HepG2 (cell line): ENCODE measurements at regions not wholly inside any gene's neighbourhood (a gene's known extent, or its start where the extent isn't known, plus 50 kb on each side); places are given as distances from the start of the nearest gene placed in this dataset.

ENCODE experiments used
- ATAC-seq: fragments of 200-7000 bp; cut with Tn5 transposase; 3 replicates; pipeline ENCODE4 v1.9.1; 2020; ENCODE audit warnings: mild to moderate bottlenecking, moderate library complexity
- BruUV-seq: library from RNA; stranded (reverse); fragments of 400-500 nt; replicated peaks from 2 replicates; lab custom pipeline; 2021; lab: Mats Ljungman, UMichigan
- CTCF ChIA-PET: fragments of 300-600 bp; formaldehyde crosslinking; extraction: SDS; loops from one replicate; lab custom pipeline; 2021; ENCODE audit warnings: low total read pairs, inconsistent platforms, low intra/inter-chr PET ratio; lab: Yijun Ruan, JAX
- POLR2A ChIA-PET: fragments of 350-600 bp; sonication (Branson Sonifier 250); formaldehyde crosslinking; loops from one replicate; lab custom pipeline; 2020; ENCODE audit warnings: antibody characterized with exemption, inconsistent platforms; lab: Yijun Ruan, JAX
- DNase-seq: peaks from one replicate; pipeline ENCODE4 v3.0.0-alpha.2; 2015; ENCODE audit warnings: low spot score
- FAIRE-seq: peaks from 3 replicates; lab custom pipeline; 2011; peaks lifted over from hg19 to GRCh38; lab: Jason Lieb, UNC
- H2AFZ ChIP-seq: one replicate; pipeline ENCODE4 v1.6.1; 2011; ENCODE audit warnings: low read length, inconsistent platforms
- H3K27ac ChIP-seq: fragments of 300-600 bp; 3 replicates; pipeline ENCODE4 v1.8.0; 2011; ENCODE audit warnings: mixed run types, mild to moderate bottlenecking, mixed read lengths, low read length, inconsistent platforms; ENCODE audit not compliant: insufficient read depth; ENCODE audit errors: extremely low read length
- H3K27me3 ChIP-seq, 2 experiments: fragments of 200-600 bp in 1 of 2; 2 replicates in 1 of 2; 3 replicates in 1 of 2; pipeline versions ENCODE4 v1.6.0 to v1.8.0; 2011; ENCODE audit warnings: low read length in 2 of 2, mild to moderate bottlenecking in 2 of 2, moderate library complexity in 2 of 2, inconsistent platforms in 1 of 2; ENCODE audit not compliant: insufficient read depth in 2 of 2, control insufficient read depth in 1 of 2
- H3K36me3 ChIP-seq, 2 experiments: fragments of 200-600 bp in 1 of 2; replicated peaks in 1 of 2; 2 replicates in 1 of 2; 3 replicates in 1 of 2; pipeline versions ENCODE4 v1.5.1 to v1.8.0; 2011; ENCODE audit warnings: low read length in 2 of 2, inconsistent platforms in 1 of 2; ENCODE audit not compliant: insufficient read depth in 2 of 2, control insufficient read depth in 1 of 2
- H3K4me1 ChIP-seq: 2 replicates; pipeline ENCODE4 v1.5.1; 2012; ENCODE audit warnings: low read length, inconsistent platforms; ENCODE audit not compliant: insufficient read depth
- H3K4me2 ChIP-seq: 2 replicates; pipeline ENCODE4 v1.6.0; 2011; ENCODE audit warnings: low read depth, low read length, inconsistent platforms
- H3K4me3 ChIP-seq, 3 experiments: fragments of 200-600 bp in 1 of 3; sonication (generic), shearing (Covaris generic) in 1 of 3; replicated peaks in 1 of 3; 2 replicates each; pipeline ENCODE4 v1.5.1; 2011 to 2016; ENCODE audit warnings: low read length in 3 of 3, inconsistent platforms in 2 of 3, low read depth in 2 of 3, mild to moderate bottlenecking in 2 of 3, control low read depth in 1 of 3, mixed read lengths in 1 of 3; ENCODE audit not compliant: insufficient read depth in 1 of 3
- H3K79me2 ChIP-seq: one replicate; pipeline ENCODE4 v1.6.1; 2011; ENCODE audit warnings: low read length, inconsistent platforms; ENCODE audit not compliant: insufficient read depth
- H3K9ac ChIP-seq: 2 replicates; pipeline ENCODE4 v1.6.0; 2011; ENCODE audit warnings: mild to moderate bottlenecking, low read depth, low read length, inconsistent platforms; ENCODE audit not compliant: insufficient read depth
- H3K9me3 ChIP-seq: 2 replicates; pipeline ENCODE4 v1.5.1; 2012; ENCODE audit warnings: mild to moderate bottlenecking, low read length
- H4K20me1 ChIP-seq: 2 replicates; pipeline ENCODE4 v1.6.0; 2011; ENCODE audit warnings: inconsistent platforms, mild to moderate bottlenecking, low read length, moderate library complexity; ENCODE audit not compliant: insufficient read depth
- IKZF1 ChIP-seq: fragments of 450-650 bp; IDR thresholded peaks from 2 replicates; pipeline ENCODE4 v1.7.1; 2016
- KLF16 ChIP-seq, 2 experiments: sonication (generic) in 1 of 2; formaldehyde crosslinking in 1 of 2; IDR thresholded peaks; 2 replicates each; pipeline versions ENCODE4 v1.6.1 to v1.8.0; 2016 to 2023; ENCODE audit warnings: missing genetic modification reagents in 2 of 2, missing compliant biosample characterization in 1 of 2
- MTF2 ChIP-seq: sonication (generic); formaldehyde crosslinking; IDR thresholded peaks from 2 replicates; pipeline ENCODE4 v1.5.0; 2020; ENCODE audit warnings: missing genetic modification reagents, borderline replicate concordance
- ONECUT2 ChIP-seq: sonication (generic); formaldehyde crosslinking; IDR thresholded peaks from 2 replicates; pipeline ENCODE4 v1.4.0; 2020; ENCODE audit warnings: missing genetic modification reagents
- PRDM10 ChIP-seq: sonication (generic); formaldehyde crosslinking; IDR thresholded peaks from 2 replicates; pipeline ENCODE4 v1.4.0; 2020; ENCODE audit warnings: low read depth, missing genetic modification reagents
- RBM22 ChIP-seq: fragments of 200-400 bp; formaldehyde crosslinking; optimal IDR thresholded peaks from 2 replicates; pipeline ENCODE3; 2017; ENCODE audit warnings: mild to moderate bottlenecking, low read length, moderate library complexity
- SNRNP70 ChIP-seq: fragments of 200-400 bp; formaldehyde crosslinking; IDR thresholded peaks from 2 replicates; pipeline ENCODE4 v1.6.1; 2017; ENCODE audit warnings: mild to moderate bottlenecking, low read depth, low read length, moderate library complexity
- SRSF1 ChIP-seq: fragments of 200-400 bp; formaldehyde crosslinking; optimal IDR thresholded peaks from 2 replicates; pipeline ENCODE3; 2017; ENCODE audit warnings: mild to moderate bottlenecking, low read depth, low read length, moderate library complexity
- TP53 ChIP-seq: sonication (generic); formaldehyde crosslinking; conservative IDR thresholded peaks from 2 replicates; pipeline ENCODE4 v1.4.0; 2020; ENCODE audit warnings: missing genetic modification reagents
- ZNF776 ChIP-seq: sonication (generic); formaldehyde crosslinking; IDR thresholded peaks from 2 replicates; pipeline ENCODE4 v1.4.0; 2020; ENCODE audit warnings: mild to moderate bottlenecking, missing genetic modification reagents
- in situ Hi-C: cut with HindIII; loops from 2 replicates; pipeline ENCODE4 v1.10.0; 2017; ENCODE audit warnings: low pct_unique_long_range_greater_than_20kb; ENCODE audit not compliant: extremely low pct_ligation_motif_present
- intact Hi-C: fragments of 100-400 bp; cut with micrococcal nuclease; formaldehyde crosslinking; loops from one replicate; pipeline ENCODE4 v1.10.0; 2022; ENCODE audit not compliant: unreplicated experiment
- TF ChIP-seq, protein P1 (sequence below): IDR thresholded peaks from 2 replicates; pipeline ENCODE4 v1.6.1; 2012; ENCODE audit warnings: low read length, improper control_type of control experiment

DNA sequence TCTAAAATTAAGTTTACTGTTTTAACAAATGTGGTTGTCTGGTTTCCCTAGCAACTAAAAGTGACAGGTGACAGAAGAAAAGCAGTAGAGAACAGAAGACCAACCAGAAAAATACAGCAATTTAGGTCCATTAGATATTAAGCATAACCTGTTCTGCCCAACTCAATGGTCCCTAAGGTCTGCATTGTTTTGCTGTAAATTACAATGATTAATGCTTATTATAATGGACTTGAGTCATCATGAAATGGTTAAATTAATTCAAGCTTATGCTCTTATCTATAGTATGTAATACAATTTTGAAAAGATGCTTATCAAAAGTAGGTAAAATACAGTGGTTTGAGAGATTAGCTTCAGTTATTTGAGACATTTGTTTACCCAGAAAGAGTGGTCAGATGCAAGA lies 378.0 kb downstream of the GRB14 start:
- POLR2A ChIA-PET: no interaction called here
- CTCF ChIA-PET: no interaction called here
- Histone ChIP-seq H3K9me3 (no peaks in the 10 kb centered on the region), H3K27ac (no peak overlapping the region), H3K9ac (no peak overlapping the region), H3K79me2 (no peaks in the 10 kb centered on the region), H3K4me2 (no peak overlapping the region), H3K4me1 (no peaks in the 10 kb centered on the region), H3K27me3 (no peaks in the 10 kb centered on the region), H3K36me3 (no peaks in the 10 kb centered on the region), H2AFZ (no peak overlapping the region), H4K20me1 (no peaks in the 10 kb centered on the region), H3K4me3 (no peak overlapping the region)
- intact Hi-C loops: no loop called here
- ATAC-seq: no peak
- DNase-seq: no peak
- no TSS peak for BruUV-seq
- TF ChIP-seq KLF16 (CRISPR knock-in tag; IDR thresholded peaks at IDR 0.05): no peak
- no peak for TF ChIP-seq SNRNP70
- no peak for TF ChIP-seq ONECUT2
- TF ChIP-seq PRDM10 (CRISPR knock-in tag): no peak
- TF ChIP-seq MTF2 (CRISPR knock-in tag): no peak
- no peak for TF ChIP-seq ZNF776 (CRISPR knock-in tag)
- TF ChIP-seq RBM22: no peak
- TF ChIP-seq TP53 (CRISPR knock-in tag): no peak
- no peak for TF ChIP-seq IKZF1
- TF ChIP-seq, protein P1, sequence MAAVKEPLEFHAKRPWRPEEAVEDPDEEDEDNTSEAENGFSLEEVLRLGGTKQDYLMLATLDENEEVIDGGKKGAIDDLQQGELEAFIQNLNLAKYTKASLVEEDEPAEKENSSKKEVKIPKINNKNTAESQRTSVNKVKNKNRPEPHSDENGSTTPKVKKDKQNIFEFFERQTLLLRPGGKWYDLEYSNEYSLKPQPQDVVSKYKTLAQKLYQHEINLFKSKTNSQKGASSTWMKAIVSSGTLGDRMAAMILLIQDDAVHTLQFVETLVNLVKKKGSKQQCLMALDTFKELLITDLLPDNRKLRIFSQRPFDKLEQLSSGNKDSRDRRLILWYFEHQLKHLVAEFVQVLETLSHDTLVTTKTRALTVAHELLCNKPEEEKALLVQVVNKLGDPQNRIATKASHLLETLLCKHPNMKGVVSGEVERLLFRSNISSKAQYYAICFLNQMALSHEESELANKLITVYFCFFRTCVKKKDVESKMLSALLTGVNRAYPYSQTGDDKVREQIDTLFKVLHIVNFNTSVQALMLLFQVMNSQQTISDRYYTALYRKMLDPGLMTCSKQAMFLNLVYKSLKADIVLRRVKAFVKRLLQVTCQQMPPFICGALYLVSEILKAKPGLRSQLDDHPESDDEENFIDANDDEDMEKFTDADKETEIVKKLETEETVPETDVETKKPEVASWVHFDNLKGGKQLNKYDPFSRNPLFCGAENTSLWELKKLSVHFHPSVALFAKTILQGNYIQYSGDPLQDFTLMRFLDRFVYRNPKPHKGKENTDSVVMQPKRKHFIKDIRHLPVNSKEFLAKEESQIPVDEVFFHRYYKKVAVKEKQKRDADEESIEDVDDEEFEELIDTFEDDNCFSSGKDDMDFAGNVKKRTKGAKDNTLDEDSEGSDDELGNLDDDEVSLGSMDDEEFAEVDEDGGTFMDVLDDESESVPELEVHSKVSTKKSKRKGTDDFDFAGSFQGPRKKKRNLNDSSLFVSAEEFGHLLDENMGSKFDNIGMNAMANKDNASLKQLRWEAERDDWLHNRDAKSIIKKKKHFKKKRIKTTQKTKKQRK: no peak
- no peak for TF ChIP-seq SRSF1
- in situ Hi-C loops: no loop called here
- FAIRE-seq: no peak
